ENCODE measurements at regions not wholly inside any gene's neighbourhood (a gene's known extent, or its start where the extent isn't known, plus 50 kb on each side); places are given as distances from the start of the nearest gene placed in this dataset.

DNA sequence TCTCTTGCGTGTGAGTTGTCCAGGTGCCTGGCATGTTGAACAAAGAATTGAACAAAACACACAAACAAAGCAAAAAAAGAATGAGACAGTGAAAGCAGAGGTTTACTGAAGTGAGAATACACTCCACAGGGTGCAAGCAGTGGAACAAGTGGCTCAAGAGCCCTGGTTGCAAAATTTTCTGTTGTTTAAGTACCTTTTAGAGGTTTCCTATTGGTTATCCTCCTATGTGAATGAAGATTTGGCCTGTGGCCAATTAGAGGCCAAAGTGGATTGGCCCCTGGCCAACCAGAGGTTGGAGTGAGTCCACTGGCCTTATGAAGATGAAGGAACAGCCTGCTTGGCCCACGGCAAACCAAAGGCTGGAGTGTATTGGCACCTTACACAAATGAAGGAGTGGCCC is 1188.5 kb upstream of the NRXN1 start:
- no peak for DNase-seq (ENCODE audit: low spot score in 2 of 2)
- Histone ChIP-seq H3K27ac (no peak overlapping the region), H3K27me3 (no peaks in the 10 kb centered on the region), H3K4me1 (no peaks in the 10 kb centered on the region), H3K9me3 (no peaks in the 10 kb centered on the region), H3K4me3 (no peak overlapping the region), H3K36me3 (no peaks in the 10 kb centered on the region)
- TF ChIP-seq, protein P1, sequence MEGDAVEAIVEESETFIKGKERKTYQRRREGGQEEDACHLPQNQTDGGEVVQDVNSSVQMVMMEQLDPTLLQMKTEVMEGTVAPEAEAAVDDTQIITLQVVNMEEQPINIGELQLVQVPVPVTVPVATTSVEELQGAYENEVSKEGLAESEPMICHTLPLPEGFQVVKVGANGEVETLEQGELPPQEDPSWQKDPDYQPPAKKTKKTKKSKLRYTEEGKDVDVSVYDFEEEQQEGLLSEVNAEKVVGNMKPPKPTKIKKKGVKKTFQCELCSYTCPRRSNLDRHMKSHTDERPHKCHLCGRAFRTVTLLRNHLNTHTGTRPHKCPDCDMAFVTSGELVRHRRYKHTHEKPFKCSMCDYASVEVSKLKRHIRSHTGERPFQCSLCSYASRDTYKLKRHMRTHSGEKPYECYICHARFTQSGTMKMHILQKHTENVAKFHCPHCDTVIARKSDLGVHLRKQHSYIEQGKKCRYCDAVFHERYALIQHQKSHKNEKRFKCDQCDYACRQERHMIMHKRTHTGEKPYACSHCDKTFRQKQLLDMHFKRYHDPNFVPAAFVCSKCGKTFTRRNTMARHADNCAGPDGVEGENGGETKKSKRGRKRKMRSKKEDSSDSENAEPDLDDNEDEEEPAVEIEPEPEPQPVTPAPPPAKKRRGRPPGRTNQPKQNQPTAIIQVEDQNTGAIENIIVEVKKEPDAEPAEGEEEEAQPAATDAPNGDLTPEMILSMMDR (IDR thresholded peaks at IDR 0.05), result no peak
- TF ChIP-seq EP300 (IDR thresholded peaks at IDR 0.05) (no peak), POLR2AphosphoS5 (IDR thresholded peaks at IDR 0.05) (no peak), POLR2A (IDR thresholded peaks at IDR 0.05) (no peak)
- WGBS, result 76% methylated on average over 2 of the region's 2 CpGs

DNA sequence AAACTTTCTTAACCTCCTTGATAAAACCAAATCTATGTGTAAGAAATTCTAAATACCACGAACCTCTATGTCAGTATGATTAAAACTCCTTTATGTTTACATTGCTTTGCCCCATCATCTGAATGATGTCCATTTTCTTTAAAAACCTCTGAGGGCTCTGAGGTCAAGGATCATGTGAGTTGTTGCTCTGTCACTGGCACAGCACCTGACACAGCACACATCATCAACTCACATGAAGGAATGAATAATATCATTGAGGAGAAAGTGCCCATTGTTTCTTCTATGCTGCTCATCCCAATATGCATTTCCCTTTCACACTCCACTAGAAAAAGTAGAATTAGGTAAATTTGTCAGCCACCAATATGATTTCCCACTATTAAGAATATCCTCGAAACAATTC is 1178.7 kb upstream of the NRXN1 start:
- Histone ChIP-seq H3K4me3 (no peak overlapping the region), H3K27me3 (no peaks in the 10 kb centered on the region), H3K36me3 (no peaks in the 10 kb centered on the region), H3K27ac (no peak overlapping the region), H3K9me3 (no peaks in the 10 kb centered on the region), H3K4me1 (no peaks in the 10 kb centered on the region)
- DNase-seq (ENCODE audit: low spot score in 2 of 2), result no peak
- no peak for TF ChIP-seq POLR2AphosphoS5 (IDR thresholded peaks at IDR 0.05)
- TF ChIP-seq EP300 (IDR thresholded peaks at IDR 0.05), result no peak
- TF ChIP-seq POLR2A (IDR thresholded peaks at IDR 0.05), result no peak
- TF ChIP-seq, protein P1 (IDR thresholded peaks at IDR 0.05), result no peak
- 83% methylated on average over 2 of the region's 2 CpGs for WGBS

DNA sequence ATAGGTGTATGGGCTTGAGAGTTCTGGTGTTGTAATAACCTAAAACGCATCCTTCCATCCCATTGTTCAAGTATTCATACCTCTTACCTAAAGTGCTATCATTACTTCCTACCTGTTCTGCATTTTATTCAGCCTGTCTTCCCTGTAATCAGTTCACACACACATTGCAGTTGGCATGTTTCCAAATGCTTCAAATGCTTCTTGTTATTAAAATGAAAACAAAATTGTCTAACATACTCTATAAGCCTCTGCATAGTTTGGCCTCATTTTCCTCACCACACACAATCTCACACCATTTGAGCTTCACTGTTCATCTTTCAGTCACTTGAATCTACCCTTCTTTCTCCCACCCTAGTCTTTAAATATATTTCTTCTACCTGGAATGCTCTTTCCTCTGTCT is 1178.2 kb upstream of the NRXN1 start:
- H3K9me3 ChIP-seq, result no peaks in the 10 kb centered on the region
- no peaks in the 10 kb centered on the region for H3K36me3 ChIP-seq
- DNase-seq (ENCODE audit: low spot score in 2 of 2), result no peak
- no peak overlapping the region for H3K27ac ChIP-seq
- no peaks in the 10 kb centered on the region for H3K4me1 ChIP-seq
- no peaks in the 10 kb centered on the region for H3K27me3 ChIP-seq
- 62% methylated on average over 1 of the region's 1 CpG for WGBS
- TF ChIP-seq, protein P1 (IDR thresholded peaks at IDR 0.05), result no peak
- TF ChIP-seq POLR2AphosphoS5 (IDR thresholded peaks at IDR 0.05) (no peak), POLR2A (IDR thresholded peaks at IDR 0.05) (no peak), EP300 (IDR thresholded peaks at IDR 0.05) (no peak)
- no peak overlapping the region for H3K4me3 ChIP-seq

DNA sequence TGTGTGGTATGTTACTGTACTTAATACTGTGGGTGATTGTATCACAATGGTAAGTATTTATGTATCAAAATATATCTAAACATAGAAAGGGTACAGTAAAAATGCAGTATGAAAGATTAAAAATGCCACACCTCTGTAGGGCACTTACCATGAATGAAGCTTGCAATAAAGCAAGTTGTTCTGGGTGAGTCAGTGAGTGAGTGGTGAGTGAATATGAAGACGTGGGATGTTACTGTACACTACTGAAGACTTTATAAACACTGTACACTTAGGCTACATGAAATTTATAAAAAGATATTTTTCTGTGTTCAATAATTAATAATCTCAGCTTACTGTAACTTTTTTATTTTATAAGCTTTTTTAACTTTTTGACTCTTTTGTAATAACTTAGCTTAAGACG is 1162.4 kb upstream of the NRXN1 start:
- Histone ChIP-seq H3K9me3 (no peaks in the 10 kb centered on the region), H3K27ac (no peak overlapping the region), H3K4me3 (no peak overlapping the region), H3K27me3 (no peaks in the 10 kb centered on the region), H3K4me1 (no peaks in the 10 kb centered on the region), H3K36me3 (no peaks in the 10 kb centered on the region)
- 89% methylated on average over 2 of the region's 2 CpGs for WGBS
- TF ChIP-seq EP300 (IDR thresholded peaks at IDR 0.05), result no peak
- TF ChIP-seq, protein P1 (IDR thresholded peaks at IDR 0.05), result no peak
- TF ChIP-seq POLR2AphosphoS5 (IDR thresholded peaks at IDR 0.05), result no peak
- TF ChIP-seq POLR2A (IDR thresholded peaks at IDR 0.05), result no peak
- DNase-seq (ENCODE audit: low spot score in 2 of 2), result no peak

GRCh38 chr2:52193804-52194203 is 1161.9 kb upstream of the NRXN1 start:
- DNase-seq (ENCODE audit: low spot score in 2 of 2), result no peak
- H3K27ac ChIP-seq, result no peak overlapping the region
- H3K36me3 ChIP-seq, result no peaks in the 10 kb centered on the region
- TF ChIP-seq POLR2A (IDR thresholded peaks at IDR 0.05) (no peak), POLR2AphosphoS5 (IDR thresholded peaks at IDR 0.05) (no peak), EP300 (IDR thresholded peaks at IDR 0.05) (no peak)
- TF ChIP-seq, protein P1 (IDR thresholded peaks at IDR 0.05), result no peak
- H3K27me3 ChIP-seq, result no peaks in the 10 kb centered on the region
- no peaks in the 10 kb centered on the region for H3K4me1 ChIP-seq
- 62% methylated on average over 2 of the region's 2 CpGs for WGBS
- no peaks in the 10 kb centered on the region for H3K9me3 ChIP-seq
- no peak overlapping the region for H3K4me3 ChIP-seq

Measured in suprapubic skin (tissue), 4 donors.